WTC11 (cell line): ENCODE measurements at regions not wholly inside any gene's neighbourhood (a gene's known extent, or its start where the extent isn't known, plus 50 kb on each side); places are given as distances from the start of the nearest gene placed in this dataset.

Source experiments
- ATAC-seq: fragments of 200-7000 bp; cut with Tn5 transposase; 2 replicates; pipeline ENCODE4 v1.10.0; 2021; ENCODE audit warnings: mild to moderate bottlenecking, moderate library complexity
- CTCF ChIA-PET: fragments of 300-600 bp; sonication (Branson Sonifier 250); formaldehyde crosslinking; loops from one replicate; lab custom pipeline; 2021; ENCODE audit warnings: antibody characterized with exemption; lab: Charles Lee
- POLR2A ChIA-PET: fragments of 350-600 bp; sonication (Branson Sonifier 250); formaldehyde crosslinking; loops from one replicate; lab custom pipeline; 2021; ENCODE audit warnings: antibody characterized with exemption; lab: Charles Lee
- DNase-seq: peaks from one replicate; pipeline ENCODE4 v3.0.0; 2021; ENCODE audit warnings: low spot score
- H3K27ac Mint-ChIP-seq: 2 replicates; pipeline ENCODE4 v1.8.0; 2021; ENCODE audit warnings: mixed read lengths
- H3K27me3 Mint-ChIP-seq: 2 replicates; pipeline ENCODE4 v1.8.0; 2021; ENCODE audit warnings: low read depth, mild to moderate bottlenecking, moderate library complexity, mixed read lengths
- H3K36me3 Mint-ChIP-seq: 2 replicates; pipeline ENCODE4 v1.8.0; 2021; ENCODE audit warnings: mixed read lengths
- H3K4me1 Mint-ChIP-seq: 2 replicates; pipeline ENCODE4 v1.8.0; 2022; ENCODE audit warnings: mixed read lengths
- H3K4me3 Mint-ChIP-seq: 2 replicates; pipeline ENCODE4 v1.8.0; 2021; ENCODE audit warnings: mild to moderate bottlenecking, moderate library complexity, mixed read lengths
- H3K9me3 Mint-ChIP-seq: 2 replicates; pipeline ENCODE4 v1.8.0; 2021; ENCODE audit warnings: mixed read lengths
- FOXJ3 ChIP-seq: sonication (generic); formaldehyde crosslinking; IDR thresholded peaks from 2 replicates; pipeline ENCODE4 v1.9.0; 2021; ENCODE audit warnings: missing genetic modification reagents, mild to moderate bottlenecking, borderline replicate concordance
- GABPB1 ChIP-seq: sonication (generic); formaldehyde crosslinking; IDR thresholded peaks from 2 replicates; pipeline ENCODE4 v1.8.1; 2023; ENCODE audit warnings: mild to moderate bottlenecking, missing genetic modification reagents
- IRF2 ChIP-seq: sonication (generic); formaldehyde crosslinking; IDR thresholded peaks from 2 replicates; pipeline ENCODE4 v1.8.0; 2022; ENCODE audit warnings: low read depth, missing genetic modification reagents, borderline replicate concordance
- KAT7 ChIP-seq: sonication (generic); formaldehyde crosslinking; IDR thresholded peaks from 2 replicates; pipeline ENCODE4 v1.8.1; 2023; ENCODE audit warnings: missing genetic modification reagents, mild to moderate bottlenecking, borderline replicate concordance
- MYBL2 ChIP-seq: sonication (generic); formaldehyde crosslinking; IDR thresholded peaks from 2 replicates; pipeline ENCODE4 v1.8.1; 2023; ENCODE audit warnings: mild to moderate bottlenecking, moderate library complexity, missing genetic modification reagents
- NFE2L1 ChIP-seq: sonication (generic); formaldehyde crosslinking; IDR thresholded peaks from 2 replicates; pipeline ENCODE4 v1.8.1; 2023; ENCODE audit warnings: missing genetic modification reagents
- NR2C2 ChIP-seq: sonication (generic); formaldehyde crosslinking; IDR thresholded peaks from 2 replicates; pipeline ENCODE4 v1.8.0; 2022; ENCODE audit warnings: mild to moderate bottlenecking, missing genetic modification reagents
- ZNF121 ChIP-seq: sonication (generic); formaldehyde crosslinking; IDR thresholded peaks from 2 replicates; pipeline ENCODE4 v1.8.0; 2023; ENCODE audit warnings: missing genetic modification reagents
- ZNF263 ChIP-seq: sonication (generic); formaldehyde crosslinking; IDR thresholded peaks from 2 replicates; pipeline ENCODE4 v1.8.1; 2022; ENCODE audit warnings: low read depth, mild to moderate bottlenecking, moderate library complexity, missing genetic modification reagents
- ZNF423 ChIP-seq: fragments of 250-450 bp; sonication (Bioruptor Pico); IDR thresholded peaks from 2 replicates; pipeline ENCODE4 v2.1.2; 2022; ENCODE audit warnings: mild to moderate bottlenecking, moderate library complexity
- ZNF671 ChIP-seq: fragments of 250-450 bp; sonication (Bioruptor Pico); IDR thresholded peaks from 2 replicates; pipeline ENCODE4 v1.8.0; 2021; ENCODE audit warnings: mild to moderate bottlenecking
- TF ChIP-seq, protein P1 (sequence below): fragments of 200-600 bp; IDR thresholded peaks from 2 replicates; pipeline ENCODE4 v1.8.0; 2022; ENCODE audit warnings: antibody characterized with exemption
- TF ChIP-seq, protein P2 (sequence below): fragments of 250-450 bp; sonication (Bioruptor Pico); IDR thresholded peaks from 2 replicates; pipeline ENCODE4 v1.9.0; 2021; ENCODE audit warnings: mild to moderate bottlenecking, borderline replicate concordance
- TF ChIP-seq, protein P3 (sequence below): sonication (generic); formaldehyde crosslinking; IDR thresholded peaks from 2 replicates; pipeline ENCODE4 v1.8.0; 2022; ENCODE audit warnings: mild to moderate bottlenecking, missing genetic modification reagents
- TF ChIP-seq, protein P4 (sequence below): fragments of 250-450 bp; sonication (Bioruptor Pico); conservative IDR thresholded peaks from 2 replicates; pipeline ENCODE4 v1.9.0; 2021; ENCODE audit warnings: mild to moderate bottlenecking
- TF ChIP-seq, protein P5 (sequence below): sonication (generic); formaldehyde crosslinking; IDR thresholded peaks from 2 replicates; pipeline ENCODE4 v1.8.1; 2023; ENCODE audit warnings: mild to moderate bottlenecking, missing genetic modification reagents
- TF ChIP-seq, protein P6 (sequence below): sonication (generic); formaldehyde crosslinking; IDR thresholded peaks from 2 replicates; pipeline ENCODE4 v1.8.0; 2022; ENCODE audit warnings: mild to moderate bottlenecking, missing genetic modification reagents
- TF ChIP-seq, protein P7 (sequence below): sonication (generic); formaldehyde crosslinking; IDR thresholded peaks from 2 replicates; pipeline ENCODE4 v1.8.0; 2023; ENCODE audit warnings: missing genetic modification reagents, mild to moderate bottlenecking, borderline replicate concordance

DNA sequence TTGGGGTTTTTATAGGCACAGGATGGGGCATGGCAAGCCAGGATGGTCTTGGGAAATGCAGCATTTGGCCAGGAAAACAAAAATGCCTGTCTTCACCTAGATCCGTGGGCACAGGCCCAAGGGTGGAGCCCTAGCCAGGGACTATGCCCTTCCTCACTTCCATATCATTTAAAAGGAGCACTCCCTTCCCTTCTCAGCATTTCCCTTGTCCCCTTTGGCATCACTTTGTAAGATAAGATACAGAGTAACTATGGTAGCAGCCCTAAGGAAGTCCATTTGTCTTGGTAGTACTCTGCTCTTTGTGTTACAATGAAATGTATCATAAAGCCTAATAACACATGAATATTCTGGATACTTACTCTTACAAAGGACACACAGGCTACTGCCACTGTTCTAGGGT is 1092.6 kb upstream of the TENM4 start:
- H3K27ac Mint-ChIP-seq, result no peak overlapping the region
- no peaks in the 10 kb centered on the region for H3K4me1 Mint-ChIP-seq
- no peak overlapping the region for H3K4me3 Mint-ChIP-seq
- H3K36me3 Mint-ChIP-seq, result peaks cover 23% of the 10 kb centered on the region
- DNase-seq (no peak), ATAC-seq (no peak)
- POLR2A ChIA-PET, result no interaction called here
- TF ChIP-seq ZNF423 (CRISPR knock-in tag) (no peak), FOXJ3 (CRISPR knock-in tag) (no peak), IRF2 (no peak), NFE2L1 (CRISPR knock-in tag) (no peak), KAT7 (CRISPR knock-in tag) (no peak), MYBL2 (CRISPR knock-in tag) (no peak), ZNF263 (CRISPR knock-in tag) (no peak), ZNF121 (CRISPR knock-in tag) (no peak), GABPB1 (CRISPR knock-in tag) (no peak), NR2C2 (no peak), ZNF671 (CRISPR knock-in tag) (no peak)
- TF ChIP-seq, protein P1, sequence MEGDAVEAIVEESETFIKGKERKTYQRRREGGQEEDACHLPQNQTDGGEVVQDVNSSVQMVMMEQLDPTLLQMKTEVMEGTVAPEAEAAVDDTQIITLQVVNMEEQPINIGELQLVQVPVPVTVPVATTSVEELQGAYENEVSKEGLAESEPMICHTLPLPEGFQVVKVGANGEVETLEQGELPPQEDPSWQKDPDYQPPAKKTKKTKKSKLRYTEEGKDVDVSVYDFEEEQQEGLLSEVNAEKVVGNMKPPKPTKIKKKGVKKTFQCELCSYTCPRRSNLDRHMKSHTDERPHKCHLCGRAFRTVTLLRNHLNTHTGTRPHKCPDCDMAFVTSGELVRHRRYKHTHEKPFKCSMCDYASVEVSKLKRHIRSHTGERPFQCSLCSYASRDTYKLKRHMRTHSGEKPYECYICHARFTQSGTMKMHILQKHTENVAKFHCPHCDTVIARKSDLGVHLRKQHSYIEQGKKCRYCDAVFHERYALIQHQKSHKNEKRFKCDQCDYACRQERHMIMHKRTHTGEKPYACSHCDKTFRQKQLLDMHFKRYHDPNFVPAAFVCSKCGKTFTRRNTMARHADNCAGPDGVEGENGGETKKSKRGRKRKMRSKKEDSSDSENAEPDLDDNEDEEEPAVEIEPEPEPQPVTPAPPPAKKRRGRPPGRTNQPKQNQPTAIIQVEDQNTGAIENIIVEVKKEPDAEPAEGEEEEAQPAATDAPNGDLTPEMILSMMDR, result no peak
- TF ChIP-seq, protein P2, sequence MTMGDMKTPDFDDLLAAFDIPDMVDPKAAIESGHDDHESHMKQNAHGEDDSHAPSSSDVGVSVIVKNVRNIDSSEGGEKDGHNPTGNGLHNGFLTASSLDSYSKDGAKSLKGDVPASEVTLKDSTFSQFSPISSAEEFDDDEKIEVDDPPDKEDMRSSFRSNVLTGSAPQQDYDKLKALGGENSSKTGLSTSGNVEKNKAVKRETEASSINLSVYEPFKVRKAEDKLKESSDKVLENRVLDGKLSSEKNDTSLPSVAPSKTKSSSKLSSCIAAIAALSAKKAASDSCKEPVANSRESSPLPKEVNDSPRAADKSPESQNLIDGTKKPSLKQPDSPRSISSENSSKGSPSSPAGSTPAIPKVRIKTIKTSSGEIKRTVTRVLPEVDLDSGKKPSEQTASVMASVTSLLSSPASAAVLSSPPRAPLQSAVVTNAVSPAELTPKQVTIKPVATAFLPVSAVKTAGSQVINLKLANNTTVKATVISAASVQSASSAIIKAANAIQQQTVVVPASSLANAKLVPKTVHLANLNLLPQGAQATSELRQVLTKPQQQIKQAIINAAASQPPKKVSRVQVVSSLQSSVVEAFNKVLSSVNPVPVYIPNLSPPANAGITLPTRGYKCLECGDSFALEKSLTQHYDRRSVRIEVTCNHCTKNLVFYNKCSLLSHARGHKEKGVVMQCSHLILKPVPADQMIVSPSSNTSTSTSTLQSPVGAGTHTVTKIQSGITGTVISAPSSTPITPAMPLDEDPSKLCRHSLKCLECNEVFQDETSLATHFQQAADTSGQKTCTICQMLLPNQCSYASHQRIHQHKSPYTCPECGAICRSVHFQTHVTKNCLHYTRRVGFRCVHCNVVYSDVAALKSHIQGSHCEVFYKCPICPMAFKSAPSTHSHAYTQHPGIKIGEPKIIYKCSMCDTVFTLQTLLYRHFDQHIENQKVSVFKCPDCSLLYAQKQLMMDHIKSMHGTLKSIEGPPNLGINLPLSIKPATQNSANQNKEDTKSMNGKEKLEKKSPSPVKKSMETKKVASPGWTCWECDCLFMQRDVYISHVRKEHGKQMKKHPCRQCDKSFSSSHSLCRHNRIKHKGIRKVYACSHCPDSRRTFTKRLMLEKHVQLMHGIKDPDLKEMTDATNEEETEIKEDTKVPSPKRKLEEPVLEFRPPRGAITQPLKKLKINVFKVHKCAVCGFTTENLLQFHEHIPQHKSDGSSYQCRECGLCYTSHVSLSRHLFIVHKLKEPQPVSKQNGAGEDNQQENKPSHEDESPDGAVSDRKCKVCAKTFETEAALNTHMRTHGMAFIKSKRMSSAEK (CRISPR knock-in tag), result no peak
- TF ChIP-seq, protein P3, sequence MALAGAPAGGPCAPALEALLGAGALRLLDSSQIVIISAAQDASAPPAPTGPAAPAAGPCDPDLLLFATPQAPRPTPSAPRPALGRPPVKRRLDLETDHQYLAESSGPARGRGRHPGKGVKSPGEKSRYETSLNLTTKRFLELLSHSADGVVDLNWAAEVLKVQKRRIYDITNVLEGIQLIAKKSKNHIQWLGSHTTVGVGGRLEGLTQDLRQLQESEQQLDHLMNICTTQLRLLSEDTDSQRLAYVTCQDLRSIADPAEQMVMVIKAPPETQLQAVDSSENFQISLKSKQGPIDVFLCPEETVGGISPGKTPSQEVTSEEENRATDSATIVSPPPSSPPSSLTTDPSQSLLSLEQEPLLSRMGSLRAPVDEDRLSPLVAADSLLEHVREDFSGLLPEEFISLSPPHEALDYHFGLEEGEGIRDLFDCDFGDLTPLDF (CRISPR knock-in tag), result no peak
- TF ChIP-seq, protein P4, sequence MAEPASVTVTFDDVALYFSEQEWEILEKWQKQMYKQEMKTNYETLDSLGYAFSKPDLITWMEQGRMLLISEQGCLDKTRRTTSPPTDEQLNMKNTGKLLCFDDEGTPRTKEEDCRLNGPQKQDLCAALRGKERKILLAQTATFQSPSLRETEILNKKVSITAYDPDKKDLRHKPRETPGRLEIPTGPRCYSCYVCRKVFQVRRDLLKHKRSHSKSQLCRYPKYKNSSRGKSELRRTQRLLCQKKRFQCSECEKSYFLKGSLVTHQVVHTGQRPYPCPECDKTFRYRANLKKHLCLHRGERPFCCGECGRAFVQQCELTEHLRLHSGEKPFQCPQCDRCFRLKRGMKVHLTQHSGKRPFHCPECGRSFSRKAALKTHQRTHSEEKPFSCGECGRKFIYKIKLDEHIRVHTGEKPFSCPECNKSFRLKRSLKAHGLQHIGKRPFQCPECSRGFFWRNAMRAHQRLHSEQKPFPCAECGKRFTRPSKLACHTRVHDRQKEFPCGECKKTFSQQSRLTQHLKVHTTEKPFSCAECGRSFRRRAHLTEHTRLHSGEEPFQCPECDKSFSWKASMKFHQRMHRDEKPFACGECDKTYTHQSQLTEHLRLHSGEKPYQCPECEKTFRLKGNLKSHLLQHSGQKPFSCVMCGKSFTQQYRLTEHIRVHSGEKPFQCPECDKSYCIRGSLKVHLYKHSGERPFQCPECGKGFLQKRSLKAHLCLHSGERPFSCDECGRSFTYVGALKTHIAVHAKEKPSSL (CRISPR knock-in tag), result no peak
- TF ChIP-seq, protein P5, sequence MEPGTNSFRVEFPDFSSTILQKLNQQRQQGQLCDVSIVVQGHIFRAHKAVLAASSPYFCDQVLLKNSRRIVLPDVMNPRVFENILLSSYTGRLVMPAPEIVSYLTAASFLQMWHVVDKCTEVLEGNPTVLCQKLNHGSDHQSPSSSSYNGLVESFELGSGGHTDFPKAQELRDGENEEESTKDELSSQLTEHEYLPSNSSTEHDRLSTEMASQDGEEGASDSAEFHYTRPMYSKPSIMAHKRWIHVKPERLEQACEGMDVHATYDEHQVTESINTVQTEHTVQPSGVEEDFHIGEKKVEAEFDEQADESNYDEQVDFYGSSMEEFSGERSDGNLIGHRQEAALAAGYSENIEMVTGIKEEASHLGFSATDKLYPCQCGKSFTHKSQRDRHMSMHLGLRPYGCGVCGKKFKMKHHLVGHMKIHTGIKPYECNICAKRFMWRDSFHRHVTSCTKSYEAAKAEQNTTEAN, result no peak
- TF ChIP-seq, protein P6, sequence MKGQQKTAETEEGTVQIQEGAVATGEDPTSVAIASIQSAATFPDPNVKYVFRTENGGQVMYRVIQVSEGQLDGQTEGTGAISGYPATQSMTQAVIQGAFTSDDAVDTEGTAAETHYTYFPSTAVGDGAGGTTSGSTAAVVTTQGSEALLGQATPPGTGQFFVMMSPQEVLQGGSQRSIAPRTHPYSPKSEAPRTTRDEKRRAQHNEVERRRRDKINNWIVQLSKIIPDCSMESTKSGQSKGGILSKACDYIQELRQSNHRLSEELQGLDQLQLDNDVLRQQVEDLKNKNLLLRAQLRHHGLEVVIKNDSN (CRISPR knock-in tag), result no peak
- TF ChIP-seq, protein P7, sequence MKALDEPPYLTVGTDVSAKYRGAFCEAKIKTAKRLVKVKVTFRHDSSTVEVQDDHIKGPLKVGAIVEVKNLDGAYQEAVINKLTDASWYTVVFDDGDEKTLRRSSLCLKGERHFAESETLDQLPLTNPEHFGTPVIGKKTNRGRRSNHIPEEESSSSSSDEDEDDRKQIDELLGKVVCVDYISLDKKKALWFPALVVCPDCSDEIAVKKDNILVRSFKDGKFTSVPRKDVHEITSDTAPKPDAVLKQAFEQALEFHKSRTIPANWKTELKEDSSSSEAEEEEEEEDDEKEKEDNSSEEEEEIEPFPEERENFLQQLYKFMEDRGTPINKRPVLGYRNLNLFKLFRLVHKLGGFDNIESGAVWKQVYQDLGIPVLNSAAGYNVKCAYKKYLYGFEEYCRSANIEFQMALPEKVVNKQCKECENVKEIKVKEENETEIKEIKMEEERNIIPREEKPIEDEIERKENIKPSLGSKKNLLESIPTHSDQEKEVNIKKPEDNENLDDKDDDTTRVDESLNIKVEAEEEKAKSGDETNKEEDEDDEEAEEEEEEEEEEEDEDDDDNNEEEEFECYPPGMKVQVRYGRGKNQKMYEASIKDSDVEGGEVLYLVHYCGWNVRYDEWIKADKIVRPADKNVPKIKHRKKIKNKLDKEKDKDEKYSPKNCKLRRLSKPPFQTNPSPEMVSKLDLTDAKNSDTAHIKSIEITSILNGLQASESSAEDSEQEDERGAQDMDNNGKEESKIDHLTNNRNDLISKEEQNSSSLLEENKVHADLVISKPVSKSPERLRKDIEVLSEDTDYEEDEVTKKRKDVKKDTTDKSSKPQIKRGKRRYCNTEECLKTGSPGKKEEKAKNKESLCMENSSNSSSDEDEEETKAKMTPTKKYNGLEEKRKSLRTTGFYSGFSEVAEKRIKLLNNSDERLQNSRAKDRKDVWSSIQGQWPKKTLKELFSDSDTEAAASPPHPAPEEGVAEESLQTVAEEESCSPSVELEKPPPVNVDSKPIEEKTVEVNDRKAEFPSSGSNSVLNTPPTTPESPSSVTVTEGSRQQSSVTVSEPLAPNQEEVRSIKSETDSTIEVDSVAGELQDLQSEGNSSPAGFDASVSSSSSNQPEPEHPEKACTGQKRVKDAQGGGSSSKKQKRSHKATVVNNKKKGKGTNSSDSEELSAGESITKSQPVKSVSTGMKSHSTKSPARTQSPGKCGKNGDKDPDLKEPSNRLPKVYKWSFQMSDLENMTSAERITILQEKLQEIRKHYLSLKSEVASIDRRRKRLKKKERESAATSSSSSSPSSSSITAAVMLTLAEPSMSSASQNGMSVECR (CRISPR knock-in tag), result no peak
- CTCF ChIA-PET, result no interaction called here
- peaks cover 31% of the 10 kb centered on the region for H3K9me3 Mint-ChIP-seq
- H3K27me3 Mint-ChIP-seq, result no peaks in the 10 kb centered on the region
